Left ventricle myocardium inferior (tissue), 1 donor: ENCODE measurements at regions not wholly inside any gene's neighbourhood (a gene's known extent, or its start where the extent isn't known, plus 50 kb on each side); places are given as distances from the start of the nearest gene placed in this dataset.
"Not testable (repeated sequence)": the region's sequence is repeated elsewhere in the genome, so short reads cannot be mapped to it uniquely, and the experiment has no call there.

Experiments
- DNase-seq: peaks from one replicate; pipeline ENCODE4 v3.0.0-alpha.2; 2020
- H3K27ac ChIP-seq: fragments of 200-600 bp; replicated peaks from 2 replicates; pipeline ENCODE4 v1.8.0; 2021
- H3K27me3 ChIP-seq: fragments of 200-600 bp; 2 replicates; pipeline ENCODE4 v1.8.0; 2021; ENCODE audit warnings: low read depth
- H3K36me3 ChIP-seq: fragments of 200-600 bp; 2 replicates; pipeline ENCODE4 v1.8.0; 2021
- H3K4me1 ChIP-seq: fragments of 200-600 bp; 2 replicates; pipeline ENCODE4 v1.8.0; 2021
- H3K4me3 ChIP-seq: fragments of 200-600 bp; 2 replicates; pipeline ENCODE4 v1.8.0; 2021; ENCODE audit warnings: mild to moderate bottlenecking, moderate library complexity
- H3K9me3 ChIP-seq: fragments of 200-600 bp; replicated peaks from 2 replicates; pipeline ENCODE4 v1.8.0; 2021
- intact Hi-C: fragments of 100-400 bp; cut with micrococcal nuclease; formaldehyde crosslinking; loops from one replicate; pipeline ENCODE4 v1.11.0; 2022
- donor health status: DM: no; HTN: yes; CAD: no; lungs with severe emphysema.

DNA sequence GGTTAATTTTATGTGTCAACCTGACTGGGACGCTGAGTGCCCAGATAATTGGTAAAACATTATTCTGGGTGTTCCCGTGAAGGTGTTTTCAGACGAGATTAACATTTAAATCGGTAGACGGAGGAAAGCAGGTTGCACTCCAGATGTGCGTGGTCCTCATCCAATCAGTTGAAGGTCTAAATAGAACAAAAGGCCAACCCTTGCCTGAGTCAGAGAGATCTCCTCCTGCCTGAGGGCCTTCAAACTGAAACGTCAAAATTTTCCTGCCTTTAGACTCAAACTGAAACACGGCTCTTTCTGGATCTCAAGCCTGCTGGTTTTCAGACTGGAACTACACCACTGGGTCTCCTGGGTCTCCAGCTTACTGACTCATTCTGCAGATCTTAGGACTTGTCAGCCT, 70.9 kb downstream of the NPIPA5 start:
- H3K27me3 ChIP-seq, H3K9me3 ChIP-seq, H3K4me1 ChIP-seq, intact Hi-C loops, H3K36me3 ChIP-seq, DNase-seq, H3K4me3 ChIP-seq, H3K27ac ChIP-seq: not testable (repeated sequence)

DNA sequence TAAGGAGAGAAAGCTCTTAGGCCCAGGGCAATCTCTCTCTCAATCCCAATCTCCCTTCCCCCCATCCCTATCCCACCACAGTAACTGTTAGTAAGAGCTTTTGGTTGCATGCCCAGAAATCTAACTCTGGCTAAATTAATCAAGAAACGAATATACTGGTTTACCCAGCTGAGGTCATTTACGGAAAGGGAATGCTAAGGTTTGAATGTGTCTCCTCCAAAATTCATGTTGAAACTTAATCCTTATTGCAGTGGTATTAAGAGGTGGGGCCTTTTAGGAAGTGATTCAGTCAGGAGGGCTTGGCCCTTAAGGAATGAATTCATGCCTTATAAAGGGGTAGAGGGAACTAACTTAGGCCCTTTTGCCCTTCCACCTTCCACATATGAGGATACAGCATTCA, 72.2 kb downstream of the NPIPA5 start:
- intact Hi-C loops, H3K36me3 ChIP-seq, H3K4me1 ChIP-seq, H3K9me3 ChIP-seq, H3K27me3 ChIP-seq, H3K27ac ChIP-seq, H3K4me3 ChIP-seq, DNase-seq: not testable (repeated sequence)

DNA sequence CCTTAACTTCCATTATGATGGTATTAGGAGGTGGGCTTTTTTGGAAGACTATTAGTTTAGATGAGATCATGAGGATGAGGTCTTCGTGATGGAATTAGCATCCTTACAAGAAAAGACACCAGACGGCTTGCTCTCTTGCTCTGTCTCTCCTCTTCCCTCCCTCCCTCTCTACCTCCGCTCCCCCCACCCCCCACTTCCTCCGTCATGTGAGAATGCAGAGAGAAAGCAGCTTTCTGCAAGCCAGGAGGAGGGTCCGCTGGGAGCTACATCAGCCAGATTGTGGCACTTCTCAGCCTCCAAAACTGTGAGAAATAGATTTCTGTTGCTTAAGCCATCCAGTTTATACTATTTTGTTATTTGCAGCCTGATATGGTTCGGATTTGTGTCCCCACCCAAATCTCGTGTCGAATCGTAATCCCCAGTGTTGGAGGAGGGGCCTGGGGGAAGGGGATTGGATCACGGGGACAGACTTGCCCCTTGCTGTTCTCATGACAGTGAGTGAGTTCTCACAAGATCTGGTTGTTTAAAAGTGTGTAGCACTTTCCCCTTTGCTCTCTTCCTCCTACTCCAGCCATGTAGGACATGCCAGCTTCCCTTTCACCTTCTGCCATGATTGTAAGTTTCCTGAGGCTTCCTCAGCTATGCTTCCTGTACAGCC, 74.3 kb downstream of the NPIPA5 start:
- H3K4me1 ChIP-seq, DNase-seq, H3K27ac ChIP-seq, H3K9me3 ChIP-seq, H3K27me3 ChIP-seq, H3K36me3 ChIP-seq, H3K4me3 ChIP-seq, intact Hi-C loops: not testable (repeated sequence)

DNA sequence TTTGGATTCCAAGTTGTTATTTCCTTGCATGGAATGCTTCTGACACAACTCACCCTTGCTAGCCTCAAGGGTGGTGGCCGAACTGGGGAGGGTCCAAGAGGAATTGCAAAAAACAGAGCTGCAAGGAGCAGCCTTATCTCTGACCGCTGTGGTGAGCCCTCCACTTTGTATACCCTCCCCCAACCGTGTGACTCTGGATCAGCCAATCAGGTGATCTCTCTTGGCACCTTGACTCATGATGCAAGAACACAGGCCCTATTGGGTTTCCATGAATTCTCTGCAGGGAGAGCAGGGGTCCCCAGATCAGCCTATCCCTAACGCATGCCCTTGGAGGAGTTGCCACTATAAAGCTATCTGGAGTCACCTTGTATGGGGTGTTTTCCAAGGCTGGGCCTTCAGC, 81.0 kb downstream of the NPIPA5 start:
- intact Hi-C loops, H3K4me1 ChIP-seq, H3K36me3 ChIP-seq, H3K4me3 ChIP-seq, H3K27ac ChIP-seq, H3K9me3 ChIP-seq, H3K27me3 ChIP-seq, DNase-seq: not testable (repeated sequence)

DNA sequence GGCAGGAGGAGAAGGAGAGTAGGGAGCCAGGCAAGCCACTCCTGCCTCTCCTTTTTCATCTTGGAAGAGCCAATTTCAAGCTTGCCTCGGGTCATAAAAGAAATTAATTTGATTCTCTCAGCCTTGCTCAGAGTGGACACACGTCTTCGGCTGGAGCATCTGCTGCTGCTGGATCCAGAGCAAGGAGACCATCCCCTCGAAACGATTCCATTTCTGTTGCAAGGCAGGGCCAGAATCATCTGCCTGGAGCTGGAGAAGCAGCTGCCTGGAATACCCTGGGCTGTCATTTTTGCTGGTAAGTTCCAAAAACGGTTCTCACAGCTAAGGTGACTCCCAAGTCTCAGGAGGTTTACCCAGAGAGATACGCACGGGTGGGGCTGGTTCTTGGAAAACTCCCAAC, 103.3 kb downstream of the NPIPA5 start:
- H3K9me3 ChIP-seq, intact Hi-C loops: not testable (repeated sequence)

DNA sequence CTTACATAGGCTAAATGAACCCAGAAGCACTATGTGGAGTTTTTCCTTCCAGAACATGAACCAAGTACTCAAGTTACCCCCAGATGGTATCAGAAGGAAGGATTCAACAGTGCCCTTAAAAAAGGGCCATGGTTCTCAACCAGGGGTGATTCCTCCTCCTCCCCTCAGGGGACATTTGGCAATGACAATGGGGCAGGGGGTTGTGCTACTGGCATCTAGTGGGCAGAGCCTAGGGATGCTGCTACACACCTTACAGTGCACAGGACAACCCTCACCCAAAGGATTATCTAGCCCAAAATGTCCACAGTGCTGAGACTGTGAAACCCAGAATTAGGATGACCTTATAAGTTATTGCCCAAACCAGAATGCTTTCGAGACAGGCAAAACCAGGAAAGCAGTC, 104.1 kb downstream of the NPIPA5 start:
- DNase-seq, H3K27me3 ChIP-seq, H3K4me3 ChIP-seq, H3K36me3 ChIP-seq, H3K4me1 ChIP-seq, H3K9me3 ChIP-seq, intact Hi-C loops, H3K27ac ChIP-seq: not testable (repeated sequence)

More for the DNA sequence above, 103.3 kb downstream of the NPIPA5 start:
- H3K27me3 ChIP-seq, H3K4me3 ChIP-seq, DNase-seq, H3K4me1 ChIP-seq, H3K36me3 ChIP-seq, H3K27ac ChIP-seq: not testable (repeated sequence)

DNA sequence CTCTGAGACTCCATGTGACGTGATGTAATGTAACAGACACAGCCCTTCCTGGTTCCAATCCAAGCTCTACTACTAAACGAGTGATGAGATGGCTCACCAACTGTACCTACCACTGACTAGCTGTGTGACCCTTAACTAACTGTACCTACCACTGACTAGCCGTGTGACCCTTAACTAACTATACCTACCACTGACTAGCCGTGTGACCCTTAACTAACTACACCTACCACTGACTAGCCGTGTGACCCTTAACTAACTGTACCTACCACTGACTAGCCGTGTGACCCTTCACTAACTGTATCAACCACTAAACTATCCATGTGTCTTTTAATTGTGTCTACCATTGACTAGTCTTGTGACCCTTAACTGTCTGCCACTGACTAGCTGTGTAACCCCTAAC, 111.2 kb downstream of the NPIPA5 start:
- H3K4me1 ChIP-seq, H3K4me3 ChIP-seq, H3K27me3 ChIP-seq, intact Hi-C loops, DNase-seq, H3K9me3 ChIP-seq, H3K27ac ChIP-seq, H3K36me3 ChIP-seq: not testable (repeated sequence)

DNA sequence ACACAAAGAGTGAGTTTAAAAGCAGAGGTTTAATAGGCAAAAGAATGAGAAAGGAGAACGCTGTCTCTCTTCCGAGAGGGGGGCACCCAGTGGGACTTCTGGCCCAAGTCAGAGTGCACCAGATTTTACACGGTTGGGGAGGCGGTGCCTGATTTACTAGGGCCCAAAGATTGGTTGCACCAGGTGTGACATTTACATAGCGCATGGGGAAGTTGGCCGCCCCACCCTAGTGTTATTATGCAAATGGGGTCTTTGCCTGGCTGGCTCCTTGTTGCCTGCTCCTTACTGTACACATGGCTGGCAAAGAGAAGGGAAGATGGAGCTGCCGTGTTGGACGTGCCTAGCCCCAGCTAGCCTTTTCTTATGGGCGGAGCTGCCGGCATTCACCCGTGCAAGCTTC, 115.9 kb downstream of the NPIPA5 start:
- H3K27me3 ChIP-seq, H3K9me3 ChIP-seq, H3K4me3 ChIP-seq, intact Hi-C loops, H3K27ac ChIP-seq, H3K4me1 ChIP-seq, DNase-seq, H3K36me3 ChIP-seq: not testable (repeated sequence)

DNA sequence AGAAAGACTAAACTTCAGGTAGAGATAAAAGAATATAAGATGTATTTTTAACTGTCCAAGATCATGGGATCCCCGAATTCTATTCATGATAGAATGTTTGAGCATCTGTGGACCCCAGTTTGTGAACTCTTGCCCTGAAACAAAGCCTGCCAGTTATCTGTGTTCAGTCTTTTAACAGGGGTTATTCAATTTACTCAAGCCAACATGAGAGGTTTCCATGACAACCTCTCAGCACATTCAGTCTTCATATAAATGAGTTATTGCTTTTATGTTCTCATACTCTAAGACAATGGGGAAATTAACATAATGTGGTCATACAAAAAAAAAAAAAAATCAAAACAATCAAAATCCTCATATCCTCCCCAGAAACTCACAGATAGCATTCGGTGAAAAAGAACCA, 130.1 kb downstream of the NPIPA5 start:
- intact Hi-C loops, H3K4me3 ChIP-seq, H3K9me3 ChIP-seq, H3K4me1 ChIP-seq, H3K27ac ChIP-seq, DNase-seq, H3K27me3 ChIP-seq, H3K36me3 ChIP-seq: not testable (repeated sequence)

DNA sequence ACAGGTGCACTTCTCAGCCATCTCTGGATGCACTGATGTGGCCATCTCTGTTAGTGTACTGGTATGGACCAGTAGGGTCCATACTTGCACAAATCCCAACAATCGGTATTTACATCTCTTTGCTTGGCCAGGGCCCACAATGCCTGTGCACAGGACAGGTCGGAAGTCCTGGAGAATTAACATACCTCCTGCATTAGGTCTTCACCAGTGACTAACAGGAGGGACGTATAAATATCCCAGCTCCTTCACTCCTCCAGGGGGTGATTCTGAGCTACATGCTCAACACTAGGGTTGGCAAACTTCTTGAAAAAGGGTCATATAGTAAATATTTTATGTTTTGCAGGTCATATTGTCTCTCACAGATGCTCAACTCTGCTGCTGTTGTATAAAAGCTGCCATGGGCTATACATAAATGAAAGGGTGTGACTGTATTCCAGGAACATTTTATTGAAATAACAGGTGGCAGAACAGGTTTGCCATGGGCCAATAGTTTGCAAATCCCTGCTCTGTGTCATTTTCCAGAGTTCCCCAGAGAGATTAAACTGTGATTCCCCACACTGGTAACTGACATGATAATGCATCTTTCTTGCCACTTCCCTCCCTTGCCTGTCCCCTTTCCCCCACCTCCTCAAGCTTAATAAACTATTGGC, 141.3 kb downstream of the NPIPA5 start:
- H3K9me3 ChIP-seq, DNase-seq, H3K27me3 ChIP-seq, H3K4me1 ChIP-seq, H3K4me3 ChIP-seq, H3K36me3 ChIP-seq, intact Hi-C loops, H3K27ac ChIP-seq: not testable (repeated sequence)

DNA sequence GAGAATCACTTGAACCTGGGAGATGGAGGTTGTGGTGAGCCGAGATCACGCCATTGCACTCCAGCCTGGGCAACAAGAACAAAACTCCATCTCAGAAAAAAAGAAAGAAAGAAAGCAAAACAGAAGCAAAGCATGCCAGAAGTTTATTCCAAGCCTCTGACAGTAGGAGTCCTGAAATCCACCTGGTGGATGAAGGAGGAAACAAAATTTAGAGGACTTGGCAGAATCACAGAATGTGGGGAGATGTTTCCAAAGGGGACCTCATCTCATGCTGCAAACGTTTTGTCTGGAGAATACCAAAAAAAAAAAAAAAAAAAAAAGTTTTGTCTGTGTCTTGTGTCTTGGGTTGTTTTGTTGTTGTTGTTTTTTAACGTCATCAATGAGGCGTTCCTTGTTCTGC, 141.1 kb upstream of the RRN3 start:
- H3K9me3 ChIP-seq, intact Hi-C loops, H3K27me3 ChIP-seq, H3K4me1 ChIP-seq, H3K36me3 ChIP-seq, H3K4me3 ChIP-seq, H3K27ac ChIP-seq, DNase-seq: not testable (repeated sequence)

DNA sequence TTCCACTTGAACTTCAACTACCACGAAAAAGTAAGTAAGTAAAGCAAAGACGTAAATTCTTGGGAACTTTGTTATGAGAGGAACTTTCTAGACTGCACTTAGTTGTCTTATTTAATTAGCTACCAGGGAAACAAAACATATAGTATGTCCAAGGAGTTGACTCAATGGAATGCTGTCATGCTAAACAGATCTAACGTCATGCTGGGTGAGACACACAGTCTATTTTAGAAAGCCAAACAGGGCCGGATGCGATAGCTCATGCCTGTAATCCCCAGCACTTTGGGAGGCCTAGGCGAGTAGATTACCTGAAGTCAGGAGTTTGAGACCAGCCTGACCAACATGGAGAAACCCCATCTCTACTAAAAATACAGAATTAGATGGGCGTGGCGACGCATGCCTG, 140.6 kb upstream of the RRN3 start:
- H3K27ac ChIP-seq, H3K36me3 ChIP-seq, H3K4me1 ChIP-seq, DNase-seq, H3K27me3 ChIP-seq, intact Hi-C loops, H3K4me3 ChIP-seq, H3K9me3 ChIP-seq: not testable (repeated sequence)

DNA sequence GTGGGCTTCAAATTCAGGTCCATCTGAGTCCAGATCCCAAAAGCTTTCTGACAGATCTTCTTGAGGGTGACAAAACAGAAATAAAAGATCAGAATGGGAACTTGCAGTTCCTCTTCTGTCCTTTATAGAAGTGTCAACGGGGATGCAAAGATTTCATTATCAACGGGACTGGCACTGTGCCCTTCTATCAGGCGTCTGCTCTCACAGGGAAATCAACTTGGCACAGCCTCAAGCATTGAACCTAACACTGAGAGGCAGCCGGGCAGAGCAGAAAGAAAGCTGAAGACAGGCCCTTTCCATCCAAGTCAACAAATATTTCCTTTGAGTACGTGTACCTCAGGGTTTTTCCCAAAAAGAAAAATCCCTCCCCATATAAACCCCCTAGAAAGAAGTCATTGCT, 136.4 kb upstream of the RRN3 start:
- DNase-seq, H3K4me3 ChIP-seq, H3K27ac ChIP-seq, H3K9me3 ChIP-seq, intact Hi-C loops, H3K36me3 ChIP-seq, H3K4me1 ChIP-seq, H3K27me3 ChIP-seq: not testable (repeated sequence)

DNA sequence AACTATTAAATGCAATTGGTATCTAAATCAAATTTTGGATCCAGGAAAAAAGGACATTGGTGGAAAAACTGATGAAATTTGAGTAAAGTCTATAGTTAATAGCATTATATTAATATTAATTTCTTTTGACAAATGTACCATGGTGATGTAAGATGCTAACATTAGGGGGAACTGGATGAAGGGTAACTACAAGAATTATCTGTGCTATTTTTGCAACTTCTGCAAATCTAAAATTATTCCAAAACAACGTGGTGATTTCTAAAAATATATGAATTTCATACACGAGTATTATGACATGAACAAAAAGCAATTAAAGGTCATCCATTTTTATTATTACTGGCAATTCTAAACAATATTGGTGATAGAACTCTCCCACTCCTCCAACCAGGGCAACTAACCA, 135.6 kb upstream of the RRN3 start:
- H3K27me3 ChIP-seq, H3K4me3 ChIP-seq, H3K36me3 ChIP-seq, DNase-seq, H3K4me1 ChIP-seq, H3K9me3 ChIP-seq, H3K27ac ChIP-seq, intact Hi-C loops: not testable (repeated sequence)
